H1 (cell line): ENCODE measurements at regions not wholly inside any gene's neighbourhood (a gene's known extent, or its start where the extent isn't known, plus 50 kb on each side); places are given as distances from the start of the nearest gene placed in this dataset.

Source experiments
- CTCF ChIA-PET: fragments of 300-600 bp; sonication (Branson Sonifier 250); formaldehyde crosslinking; loops from one replicate; lab custom pipeline; 2021; ENCODE audit not compliant: partially characterized antibody; lab: Charles Lee
- POLR2A ChIA-PET: fragments of 300-600 bp; sonication (Branson Sonifier 250); formaldehyde crosslinking; loops from one replicate; lab custom pipeline; 2021; ENCODE audit warnings: inconsistent platforms; ENCODE audit not compliant: partially characterized antibody; lab: Charles Lee
- DNase-seq, 2 experiments: peaks; one replicate each; pipeline versions ENCODE4 v3.0.0 to v3.0.0-alpha.2; 2010 to 2022; ENCODE audit warnings: low spot score in 2 of 2, low read depth in 1 of 2, mixed read lengths in 1 of 2
- FAIRE-seq: peaks from 2 replicates; lab custom pipeline; 2011; peaks lifted over from hg19 to GRCh38; lab: Jason Lieb, UNC
- H2AFZ ChIP-seq: 2 replicates; pipeline ENCODE4 v1.8.1; 2012; ENCODE audit warnings: low read length, inconsistent platforms
- H2AK5ac ChIP-seq: 2 replicates; pipeline ENCODE4 v1.6.1; 2013; ENCODE audit warnings: low read depth, low read length
- H2BK120ac ChIP-seq: replicated peaks from 2 replicates; pipeline ENCODE3; 2013; ENCODE audit warnings: low read depth, low read length, inconsistent platforms
- H2BK12ac ChIP-seq: 2 replicates; pipeline ENCODE4 v1.6.1; 2013; ENCODE audit warnings: low read depth, low read length
- H2BK15ac ChIP-seq: 2 replicates; pipeline ENCODE4 v1.6.1; 2013; ENCODE audit warnings: low read length
- H2BK20ac ChIP-seq: 2 replicates; pipeline ENCODE4 v1.6.1; 2013; ENCODE audit warnings: low read length
- H2BK5ac ChIP-seq: 2 replicates; pipeline ENCODE4 v1.6.1; 2013; ENCODE audit warnings: low read depth, low read length
- H3K14ac ChIP-seq: 2 replicates; pipeline ENCODE4 v1.6.1; 2013; ENCODE audit warnings: inconsistent platforms; ENCODE audit not compliant: insufficient read length
- H3K18ac ChIP-seq: 2 replicates; pipeline ENCODE4 v1.6.1; 2013; ENCODE audit warnings: low read length; ENCODE audit errors: extremely low read depth
- H3K23ac ChIP-seq: 2 replicates; pipeline ENCODE4 v1.6.1; 2013; ENCODE audit warnings: inconsistent platforms; ENCODE audit not compliant: insufficient read length
- H3K23me2 ChIP-seq: 2 replicates; pipeline ENCODE4 v1.6.1; 2013; ENCODE audit warnings: low read depth, low read length
- H3K27ac ChIP-seq: 2 replicates; pipeline ENCODE4 v1.6.1; 2011; ENCODE audit warnings: low read depth, low read length, inconsistent platforms
- H3K27me3 ChIP-seq, 4 experiments: replicated peaks in 1 of 4; 1 replicate in 1 of 4; 2 replicates in 3 of 4; pipeline versions ENCODE4 v1.6.1 to v1.8.1; 2011 to 2013; ENCODE audit warnings: low read length in 3 of 4, mild to moderate bottlenecking in 3 of 4, inconsistent platforms in 2 of 4, mixed read lengths in 2 of 4, moderate library complexity in 1 of 4; ENCODE audit not compliant: control insufficient read depth in 3 of 4, insufficient read depth in 3 of 4; ENCODE audit errors: extremely low read depth in 1 of 4
- H3K36me3 ChIP-seq, 4 experiments: 2 replicates each; pipeline versions ENCODE4 v1.6.1 to v1.8.1; 2011 to 2013; ENCODE audit warnings: mild to moderate bottlenecking in 4 of 4, low read length in 3 of 4, moderate library complexity in 2 of 4, control low read depth in 1 of 4, inconsistent platforms in 1 of 4; ENCODE audit not compliant: insufficient read depth in 4 of 4, control insufficient read depth in 2 of 4
- H3K4ac ChIP-seq: replicated peaks from 2 replicates; pipeline ENCODE3; 2013; ENCODE audit warnings: low read length, low read depth, mixed read lengths, inconsistent platforms; ENCODE audit not compliant: insufficient read length
- H3K4me1 ChIP-seq, 4 experiments: replicated peaks in 1 of 4; 1 replicate in 1 of 4; 2 replicates in 3 of 4; pipeline versions ENCODE4 v1.6.1 to v1.8.1; 2011 to 2013; ENCODE audit warnings: low read length in 3 of 4, inconsistent platforms in 2 of 4, mixed read lengths in 1 of 4; ENCODE audit not compliant: insufficient read depth in 4 of 4, control insufficient read depth in 3 of 4
- H3K4me2 ChIP-seq, 2 experiments: 2 replicates each; pipeline versions ENCODE4 v1.6.1 to v1.8.1; 2011 to 2013; ENCODE audit warnings: low read depth in 2 of 2, low read length in 2 of 2, control low read depth in 1 of 2, inconsistent platforms in 1 of 2, mild to moderate bottlenecking in 1 of 2; ENCODE audit not compliant: insufficient read depth in 1 of 2
- H3K4me3 ChIP-seq, 4 experiments: fragments of 200-600, 300-600 bp in 1 of 4; sonication (generic), shearing (Covaris generic), sonication (Bioruptor Twin) in 1 of 4; 2 replicates each; pipeline versions ENCODE4 v1.5.1 to v1.8.1; 2011 to 2016; ENCODE audit warnings: low read length in 4 of 4, low read depth in 3 of 4, control low read depth in 2 of 4, inconsistent platforms in 2 of 4, mild to moderate bottlenecking in 2 of 4, mixed read lengths in 1 of 4, moderate library complexity in 1 of 4; ENCODE audit not compliant: insufficient read depth in 2 of 4; ENCODE audit errors: extremely low read depth in 1 of 4
- H3K56ac ChIP-seq: replicated peaks from 2 replicates; pipeline ENCODE3; 2013; ENCODE audit warnings: low read depth, mild to moderate bottlenecking, mixed read lengths, low read length, inconsistent platforms; ENCODE audit not compliant: insufficient read length
- H3K79me1 ChIP-seq: 2 replicates; pipeline ENCODE4 v1.6.1; 2013; ENCODE audit warnings: low read depth, low read length, control low read depth
- H3K79me2 ChIP-seq, 2 experiments: 2 replicates each; pipeline versions ENCODE4 v1.6.1 to v1.8.1; 2012 to 2013; ENCODE audit warnings: low read length in 2 of 2, mild to moderate bottlenecking in 2 of 2, inconsistent platforms in 1 of 2; ENCODE audit not compliant: insufficient read depth in 2 of 2, control insufficient read depth in 1 of 2
- H3K9ac ChIP-seq, 4 experiments: replicated peaks in 1 of 4; 1 replicate in 1 of 4; 2 replicates in 3 of 4; pipeline versions ENCODE4 v1.6.1 to v1.8.1; 2011 to 2013; ENCODE audit warnings: low read depth in 3 of 4, low read length in 3 of 4, control low read depth in 2 of 4, mild to moderate bottlenecking in 2 of 4, moderate library complexity in 2 of 4, inconsistent platforms in 1 of 4; ENCODE audit errors: extremely low read depth in 1 of 4
- H3K9me3 ChIP-seq, 2 experiments: 2 replicates each; pipeline versions ENCODE4 v1.6.1 to v1.8.1; 2012 to 2013; ENCODE audit warnings: mild to moderate bottlenecking in 2 of 2, moderate library complexity in 2 of 2, control low read depth in 1 of 2, inconsistent platforms in 1 of 2, low read depth in 1 of 2, low read length in 1 of 2, mixed read lengths in 1 of 2; ENCODE audit not compliant: insufficient read depth in 2 of 2
- H4K20me1 ChIP-seq, 2 experiments: replicated peaks in 1 of 2; 2 replicates each; pipeline versions ENCODE3 to v1.8.1; 2011 to 2013; ENCODE audit warnings: inconsistent platforms in 2 of 2, low read length in 2 of 2, mild to moderate bottlenecking in 1 of 2; ENCODE audit not compliant: insufficient read depth in 2 of 2, control insufficient read depth in 1 of 2
- H4K5ac ChIP-seq: 2 replicates; pipeline ENCODE4 v1.6.1; 2013; ENCODE audit warnings: low read length, low read depth, mixed read lengths, inconsistent platforms; ENCODE audit not compliant: insufficient read length
- H4K8ac ChIP-seq: 2 replicates; pipeline ENCODE4 v1.8.0; 2013; ENCODE audit warnings: mild to moderate bottlenecking, moderate library complexity, low read length, inconsistent platforms; ENCODE audit not compliant: insufficient read depth; ENCODE audit errors: extremely low read depth
- H4K91ac ChIP-seq: replicated peaks from 2 replicates; pipeline ENCODE3; 2013; ENCODE audit warnings: low read length, mixed read lengths, inconsistent platforms; ENCODE audit not compliant: insufficient read length
- ASH2L ChIP-seq: fragments of 200-600, 300-600 bp; sonication (generic); IDR thresholded peaks from one replicate; pipeline ENCODE4 v1.7.1; 2017; ENCODE audit warnings: low read length
- CBX5 ChIP-seq: fragments of 300-800, 300-1000 bp; sonication (generic); IDR thresholded peaks from 2 replicates; pipeline ENCODE4 v1.7.1; 2016; ENCODE audit warnings: antibody characterized with exemption, low read length, low read depth
- CTBP2 ChIP-seq: IDR thresholded peaks from 2 replicates; pipeline ENCODE4 v1.7.0; 2011; ENCODE audit warnings: borderline replicate concordance, mild to moderate bottlenecking, moderate library complexity, mixed read lengths, low read length; ENCODE audit not compliant: insufficient read depth, insufficient read length
- EGR1 ChIP-seq: IDR thresholded peaks from 2 replicates; pipeline ENCODE4 v1.6.1; 2011; ENCODE audit warnings: low read depth, low read length, borderline replicate concordance
- EZH2 ChIP-seq: fragments of 200-600 bp; sonication (generic); IDR thresholded peaks from 2 replicates; pipeline ENCODE4 v1.7.1; 2012; ENCODE audit warnings: low read depth, mild to moderate bottlenecking, moderate library complexity, low read length, inconsistent platforms; ENCODE audit not compliant: severe bottlenecking
- FOSL1 ChIP-seq: IDR thresholded peaks from 2 replicates; pipeline ENCODE4 v1.6.1; 2011; ENCODE audit warnings: mild to moderate bottlenecking, low read depth, low read length, moderate library complexity; ENCODE audit not compliant: insufficient read depth
- GTF2F1 ChIP-seq: IDR thresholded peaks from 2 replicates; pipeline ENCODE4 v1.6.1; 2012; ENCODE audit warnings: low read depth, low read length, improper control_type of control experiment, borderline replicate concordance
- JUND ChIP-seq: IDR thresholded peaks from 2 replicates; pipeline ENCODE4 v1.6.1; 2011; ENCODE audit warnings: mild to moderate bottlenecking, improper control_type of control experiment, low read length
- NANOG ChIP-seq: IDR thresholded peaks from 2 replicates; pipeline ENCODE4 v1.6.1; 2011; ENCODE audit warnings: low read length, low read depth, mild to moderate bottlenecking, inconsistent platforms; ENCODE audit not compliant: insufficient read depth, poor library complexity, severe bottlenecking
- POLR2AphosphoS5 ChIP-seq: IDR thresholded peaks from 2 replicates; pipeline ENCODE4 v1.6.1; 2011; ENCODE audit warnings: low read depth, low read length
- SIX5 ChIP-seq: IDR thresholded peaks from 2 replicates; pipeline ENCODE4 v1.6.1; 2011; ENCODE audit warnings: mild to moderate bottlenecking, low read depth, low read length
- TAF1 ChIP-seq: IDR thresholded peaks from 2 replicates; pipeline ENCODE4 v1.6.1; 2011; ENCODE audit warnings: mild to moderate bottlenecking, low read depth, low read length
- TEAD4 ChIP-seq: IDR thresholded peaks from 2 replicates; pipeline ENCODE4 v1.6.1; 2012; ENCODE audit warnings: low read depth, low read length, inconsistent platforms, mixed read lengths
- WGBS, 2 experiments: shearing (Covaris generic) in 1 of 2; methylation state at CpG; one replicate each; pipeline versions ENCODE4 v1.1.6 to v1.1.7; 2013 to 2015; ENCODE audit warnings: low lambda C conversion rate in 2 of 2, mixed read lengths in 2 of 2, inconsistent platforms in 1 of 2, low coverage in 1 of 2, missing lambda C conversion rate in 1 of 2; ENCODE audit not compliant: insufficient replicate concordance in 2 of 2, insufficient coverage in 1 of 2, insufficient read length in 1 of 2; ENCODE audit errors: extremely low coverage in 1 of 2, missing lambda C conversion rate in 1 of 2; 5-methylcytosine and 5-hydroxymethylcytosine counted together
- TF ChIP-seq, protein P1 (sequence below): IDR thresholded peaks from 2 replicates; pipeline ENCODE4 v1.6.1; 2012; ENCODE audit warnings: low read length, inconsistent platforms

DNA sequence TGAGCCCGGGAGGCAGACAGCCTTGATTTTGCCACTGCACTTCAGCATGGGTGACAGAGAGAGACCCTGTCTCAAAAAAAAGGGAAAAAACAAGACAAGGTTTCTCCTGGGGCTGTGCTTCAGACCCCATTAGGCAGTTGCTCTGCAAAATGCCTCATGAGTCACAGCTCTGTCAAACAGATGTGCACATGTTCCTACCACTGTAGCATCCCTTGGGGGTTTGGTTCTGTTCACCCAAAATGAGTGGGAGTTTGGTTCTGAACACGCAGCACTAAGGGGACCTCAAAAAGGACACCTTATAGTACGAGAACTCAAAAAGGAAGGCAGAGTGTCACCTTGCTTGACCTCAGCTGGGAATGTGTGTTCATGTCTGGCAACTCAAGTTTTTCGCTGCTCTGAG is 134.9 kb downstream of the RPIA start:
- FAIRE-seq = no peak
- no peak for TF ChIP-seq CBX5
- no peak for TF ChIP-seq ASH2L
- TF ChIP-seq, protein P1, sequence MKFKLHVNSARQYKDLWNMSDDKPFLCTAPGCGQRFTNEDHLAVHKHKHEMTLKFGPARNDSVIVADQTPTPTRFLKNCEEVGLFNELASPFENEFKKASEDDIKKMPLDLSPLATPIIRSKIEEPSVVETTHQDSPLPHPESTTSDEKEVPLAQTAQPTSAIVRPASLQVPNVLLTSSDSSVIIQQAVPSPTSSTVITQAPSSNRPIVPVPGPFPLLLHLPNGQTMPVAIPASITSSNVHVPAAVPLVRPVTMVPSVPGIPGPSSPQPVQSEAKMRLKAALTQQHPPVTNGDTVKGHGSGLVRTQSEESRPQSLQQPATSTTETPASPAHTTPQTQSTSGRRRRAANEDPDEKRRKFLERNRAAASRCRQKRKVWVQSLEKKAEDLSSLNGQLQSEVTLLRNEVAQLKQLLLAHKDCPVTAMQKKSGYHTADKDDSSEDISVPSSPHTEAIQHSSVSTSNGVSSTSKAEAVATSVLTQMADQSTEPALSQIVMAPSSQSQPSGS = no peak
- no peak for TF ChIP-seq JUND
- no peak for TF ChIP-seq GTF2F1
- no peak for TF ChIP-seq EGR1
- no peak for TF ChIP-seq NANOG
- TF ChIP-seq POLR2AphosphoS5 = no peak
- no peak for TF ChIP-seq FOSL1
- no peak for TF ChIP-seq TEAD4
- TF ChIP-seq CTBP2 = no peak
- TF ChIP-seq SIX5 = no peak
- TF ChIP-seq TAF1 = no peak
- TF ChIP-seq EZH2 = no peak

More for the DNA sequence above, 134.9 kb downstream of the RPIA start:
- no peaks in the 10 kb centered on the region for H4K20me1 ChIP-seq
- no peaks in the 10 kb centered on the region for H3K23me2 ChIP-seq
- H3K23ac ChIP-seq = no peak overlapping the region
- H2BK20ac ChIP-seq = no peak overlapping the region
- DNase-seq = no peak
- no peak overlapping the region for H3K4me2 ChIP-seq
- H3K79me1 ChIP-seq = no peaks in the 10 kb centered on the region
- H2AFZ ChIP-seq = no peak overlapping the region
- H4K8ac ChIP-seq = no peak overlapping the region
- H2BK12ac ChIP-seq = no peak overlapping the region
- no peak overlapping the region for H3K4ac ChIP-seq
- no peaks in the 10 kb centered on the region for H3K36me3 ChIP-seq
- POLR2A ChIA-PET = no interaction called here
- no peak overlapping the region for H2BK15ac ChIP-seq
- no peak overlapping the region for H3K56ac ChIP-seq
- H3K9ac ChIP-seq = no peak overlapping the region
- 73% methylated on average over 4 of the region's 4 CpGs; no CpG with 5 or more reads in 1 of the 2 experiments for WGBS, 2 experiments
- no peak overlapping the region for H3K18ac ChIP-seq
- H2BK120ac ChIP-seq = no peak overlapping the region
- no peak overlapping the region for H3K27ac ChIP-seq
- H2BK5ac ChIP-seq = no peak overlapping the region
- no peaks in the 10 kb centered on the region for H3K79me2 ChIP-seq
- no peak overlapping the region for H4K91ac ChIP-seq
- H3K27me3 ChIP-seq = no peaks in the 10 kb centered on the region
- no peak overlapping the region for H3K14ac ChIP-seq
- no peaks in the 10 kb centered on the region; a peak in 1 of 4 replicates for H3K9me3 ChIP-seq
- H2AK5ac ChIP-seq = no peak overlapping the region
- H4K5ac ChIP-seq = no peak overlapping the region
- H3K4me1 ChIP-seq = peaks cover 0 to 3% (median 0%) of the 10 kb centered on the region in 4 experiments; a peak in 1 of 7 replicates
- CTCF ChIA-PET = no interaction called here
- no peak overlapping the region for H3K4me3 ChIP-seq
